ENCODE measurements at regions not wholly inside any gene's neighbourhood (a gene's known extent, or its start where the extent isn't known, plus 50 kb on each side); places are given as distances from the start of the nearest gene placed in this dataset.

GRCh38 chr9:96128880-96129279 lies 173.1 kb downstream of the HSD17B3 start:
- Histone ChIP-seq H3K4me3 (ENCODE audit: low read length) (no peak overlapping the region), H3K27me3 (ENCODE audit: control insufficient read depth, insufficient read depth) (no peaks in the 10 kb centered on the region), H3K9me3 (ENCODE audit: control insufficient read depth, low read length) (no peaks in the 10 kb centered on the region), H3K4me1 (ENCODE audit: control insufficient read depth, insufficient read depth, low read length) (no peaks in the 10 kb centered on the region), H3K27ac (ENCODE audit: low read length) (no peak overlapping the region)
- WGBS: 65% methylated on average over 2 of the region's 2 CpGs
- no peak for DNase-seq
- intact Hi-C loops (cut with DNase I): no loop called here
- no peak for ATAC-seq

GRCh38 chr9:96126321-96126881 lies 175.6 kb downstream of the HSD17B3 start:
- ATAC-seq: no peak
- intact Hi-C loops (cut with DNase I): no loop called here
- H3K9me3 ChIP-seq (ENCODE audit: control insufficient read depth, low read length): no peaks in the 10 kb centered on the region
- H3K27ac ChIP-seq (ENCODE audit: low read length): no peak overlapping the region
- no peak overlapping the region for H3K4me3 ChIP-seq (ENCODE audit: low read length)
- DNase-seq: no peak
- 68% methylated on average over 21 of the region's 21 CpGs for WGBS
- no peaks in the 10 kb centered on the region for H3K27me3 ChIP-seq (ENCODE audit: control insufficient read depth, insufficient read depth)
- peaks cover 2% of the 10 kb centered on the region for H3K4me1 ChIP-seq (ENCODE audit: control insufficient read depth, insufficient read depth, low read length)

GRCh38 chr9:96125624-96126023 lies 176.4 kb downstream of the HSD17B3 start:
- DNase-seq (no peak), ATAC-seq (no peak)
- Histone ChIP-seq H3K4me1 (ENCODE audit: control insufficient read depth, insufficient read depth, low read length) (peaks cover 2% of the 10 kb centered on the region), H3K27ac (ENCODE audit: low read length) (no peak overlapping the region), H3K4me3 (ENCODE audit: low read length) (no peak overlapping the region), H3K9me3 (ENCODE audit: control insufficient read depth, low read length) (no peaks in the 10 kb centered on the region), H3K27me3 (ENCODE audit: control insufficient read depth, insufficient read depth) (no peaks in the 10 kb centered on the region)
- 74% methylated on average over 3 of the region's 3 CpGs for WGBS
- intact Hi-C loops (cut with DNase I): no loop called here

GRCh38 chr9:96122751-96123150 lies 179.2 kb downstream of the HSD17B3 start:
- 64% methylated on average over 3 of the region's 3 CpGs for WGBS
- DNase-seq: no peak
- Histone ChIP-seq H3K27ac (ENCODE audit: low read length) (no peak overlapping the region), H3K4me1 (ENCODE audit: control insufficient read depth, insufficient read depth, low read length) (peaks cover 2% of the 10 kb centered on the region), H3K27me3 (ENCODE audit: control insufficient read depth, insufficient read depth) (no peaks in the 10 kb centered on the region), H3K9me3 (ENCODE audit: control insufficient read depth, low read length) (no peaks in the 10 kb centered on the region), H3K4me3 (ENCODE audit: low read length) (no peak overlapping the region)
- intact Hi-C loops (cut with DNase I): no loop called here
- ATAC-seq: no peak

- intact Hi-C loops (cut with DNase I): no loop called here
- ATAC-seq (no peak), DNase-seq (no peak)
- H3K9me3 ChIP-seq (ENCODE audit: control insufficient read depth, low read length): no peaks in the 10 kb centered on the region
- no peak overlapping the region for H3K27ac ChIP-seq (ENCODE audit: low read length)
- H3K4me1 ChIP-seq (ENCODE audit: control insufficient read depth, insufficient read depth, low read length): peaks cover 2% of the 10 kb centered on the region
- WGBS: 66% methylated on average over 6 of the region's 6 CpGs
- no peak overlapping the region for H3K4me3 ChIP-seq (ENCODE audit: low read length)
- no peaks in the 10 kb centered on the region for H3K27me3 ChIP-seq (ENCODE audit: control insufficient read depth, insufficient read depth)
These were observed 179.7 kb downstream of the HSD17B3 start for GRCh38 chr9:96122282-96122681.

GRCh38 chr9:96121136-96121535 lies 180.8 kb downstream of the HSD17B3 start:
- H3K4me1 ChIP-seq (ENCODE audit: control insufficient read depth, insufficient read depth, low read length): peaks cover 2% of the 10 kb centered on the region
- no peak for ATAC-seq
- WGBS: 43% methylated on average over 2 of the region's 2 CpGs

GRCh38 chr9:96117398-96118080 lies 184.4 kb downstream of the HSD17B3 start:
- WGBS: 79% methylated on average over 6 of the region's 6 CpGs
- no peaks in the 10 kb centered on the region for H3K9me3 ChIP-seq (ENCODE audit: control insufficient read depth, low read length)
- ATAC-seq (no peak), DNase-seq (no peak)
- no peaks in the 10 kb centered on the region for H3K27me3 ChIP-seq (ENCODE audit: control insufficient read depth, insufficient read depth)
- H3K4me1 ChIP-seq (ENCODE audit: control insufficient read depth, insufficient read depth, low read length): peaks cover 2% of the 10 kb centered on the region
- H3K4me3 ChIP-seq (ENCODE audit: low read length): no peak overlapping the region
- intact Hi-C loops (cut with DNase I): no loop called here
- no peak overlapping the region for H3K27ac ChIP-seq (ENCODE audit: low read length)

More at GRCh38 chr9:96121136-96121535, 180.8 kb downstream of the HSD17B3 start:
- no peaks in the 10 kb centered on the region for H3K9me3 ChIP-seq (ENCODE audit: control insufficient read depth, low read length)
- H3K27me3 ChIP-seq (ENCODE audit: control insufficient read depth, insufficient read depth): no peaks in the 10 kb centered on the region
- H3K27ac ChIP-seq (ENCODE audit: low read length): no peak overlapping the region
- no peak for DNase-seq
- intact Hi-C loops (cut with DNase I): no loop called here
- no peak overlapping the region for H3K4me3 ChIP-seq (ENCODE audit: low read length)

GRCh38 chr9:96116275-96117064 lies 185.5 kb downstream of the HSD17B3 start:
- ATAC-seq: peak; percentile 68 to 79

GRCh38 chr9:96115836-96116235 lies 186.1 kb downstream of the HSD17B3 start:
- ATAC-seq: no peak
- no peak for DNase-seq
- 78% methylated on average over 4 of the region's 4 CpGs for WGBS
- no peak overlapping the region for H3K27ac ChIP-seq (ENCODE audit: low read length)
- no peaks in the 10 kb centered on the region for H3K27me3 ChIP-seq (ENCODE audit: control insufficient read depth, insufficient read depth)
- no peak overlapping the region for H3K4me3 ChIP-seq (ENCODE audit: low read length)
- H3K4me1 ChIP-seq (ENCODE audit: control insufficient read depth, insufficient read depth, low read length): no peaks in the 10 kb centered on the region
- intact Hi-C loops (cut with DNase I): no loop called here
- H3K9me3 ChIP-seq (ENCODE audit: control insufficient read depth, low read length): no peaks in the 10 kb centered on the region

More at GRCh38 chr9:96116275-96117064, 185.5 kb downstream of the HSD17B3 start:
- DNase-seq: peak in 2 of 3 donors; percentile 23 to 55
- Histone ChIP-seq H3K4me1 (ENCODE audit: control insufficient read depth, insufficient read depth, low read length) (no peaks in the 10 kb centered on the region), H3K27ac (ENCODE audit: low read length) (no peak overlapping the region), H3K27me3 (ENCODE audit: control insufficient read depth, insufficient read depth) (no peaks in the 10 kb centered on the region), H3K9me3 (ENCODE audit: control insufficient read depth, low read length) (no peaks in the 10 kb centered on the region), H3K4me3 (ENCODE audit: low read length) (no peak overlapping the region)
- WGBS: 71% methylated on average over 5 of the region's 5 CpGs
- intact Hi-C loops (cut with DNase I): no loop called here

- no peak for ATAC-seq
- no peaks in the 10 kb centered on the region for H3K9me3 ChIP-seq (ENCODE audit: control insufficient read depth, low read length)
- H3K27ac ChIP-seq (ENCODE audit: low read length): no peak overlapping the region
- H3K4me3 ChIP-seq (ENCODE audit: low read length): no peak overlapping the region
- no peaks in the 10 kb centered on the region for H3K4me1 ChIP-seq (ENCODE audit: control insufficient read depth, insufficient read depth, low read length)
- WGBS: 74% methylated on average over 3 of the region's 3 CpGs
- intact Hi-C loops (cut with DNase I): no loop called here
- no peaks in the 10 kb centered on the region for H3K27me3 ChIP-seq (ENCODE audit: control insufficient read depth, insufficient read depth)
- DNase-seq: no peak
These were observed 188.9 kb downstream of the HSD17B3 start for GRCh38 chr9:96113032-96113431.

GRCh38 chr9:96109680-96110351 lies 192.2 kb downstream of the HSD17B3 start:
- Histone ChIP-seq H3K9me3 (ENCODE audit: control insufficient read depth, low read length) (no peaks in the 10 kb centered on the region), H3K27ac (ENCODE audit: low read length) (no peak overlapping the region), H3K4me3 (ENCODE audit: low read length) (no peak overlapping the region), H3K4me1 (ENCODE audit: control insufficient read depth, insufficient read depth, low read length) (no peaks in the 10 kb centered on the region), H3K27me3 (ENCODE audit: control insufficient read depth, insufficient read depth) (no peaks in the 10 kb centered on the region)
- ATAC-seq (peak in 1 of 2 donors; percentile 34), DNase-seq (no peak)
- intact Hi-C loops (cut with DNase I): no loop called here
- 66% methylated on average over 6 of the region's 6 CpGs for WGBS

Measured in right cardiac atrium (tissue), 5 donors.